GM19395 (cell line): ENCODE measurements at regions not wholly inside any gene's neighbourhood (a gene's known extent, or its start where the extent isn't known, plus 50 kb on each side); places are given as distances from the start of the nearest gene placed in this dataset.

ENCODE experiments used
- ATAC-seq: cut with Tn5 transposase; IDR thresholded peaks from one replicate; pipeline ENCODE4 v1.9.1; 2021; ENCODE audit warnings: mild to moderate bottlenecking, moderate library complexity; ENCODE audit not compliant: unreplicated experiment

GRCh38 chr5:87885758-87886157 lies 382.9 kb downstream of the TMEM161B start:
- no peak for ATAC-seq

GRCh38 chr5:87877495-87877894 lies 391.1 kb downstream of the TMEM161B start:
- ATAC-seq: no peak

- ATAC-seq: no peak
Measured at GRCh38 chr5:87877023-87877422, 391.6 kb downstream of the TMEM161B start.

GRCh38 chr5:87876616-87877015 lies 392.0 kb downstream of the TMEM161B start:
- no peak for ATAC-seq

- ATAC-seq: no peak
Measured at GRCh38 chr5:87872986-87873385, 395.7 kb downstream of the TMEM161B start.

GRCh38 chr5:87868792-87869191 lies 399.9 kb downstream of the TMEM161B start:
- no peak for ATAC-seq

- ATAC-seq: no peak
Measured at GRCh38 chr5:87867281-87867680, 401.4 kb downstream of the TMEM161B start.

- ATAC-seq: no peak
Measured at GRCh38 chr5:87853541-87853940, 415.1 kb downstream of the TMEM161B start.

- no peak for ATAC-seq
Measured at GRCh38 chr5:87851603-87852002, 417.0 kb downstream of the TMEM161B start.

GRCh38 chr5:87850843-87851242 lies 417.8 kb downstream of the TMEM161B start:
- ATAC-seq: no peak

GRCh38 chr5:87845734-87846133 lies 422.9 kb downstream of the TMEM161B start:
- no peak for ATAC-seq

GRCh38 chr5:87844866-87845265 lies 423.8 kb downstream of the TMEM161B start:
- no peak for ATAC-seq

GRCh38 chr5:87844449-87844848 lies 424.2 kb downstream of the TMEM161B start:
- no peak for ATAC-seq

GRCh38 chr5:87836696-87837095 lies 424.0 kb upstream of the CCNH start:
- ATAC-seq: no peak

GRCh38 chr5:87831499-87831898 lies 418.8 kb upstream of the CCNH start:
- no peak for ATAC-seq

- ATAC-seq: no peak
Measured at GRCh38 chr5:87829217-87829551, 416.5 kb upstream of the CCNH start.

- no peak for ATAC-seq
Measured at GRCh38 chr5:87828545-87829216, 416.0 kb upstream of the CCNH start.

- no peak for ATAC-seq
Measured at GRCh38 chr5:87827539-87827938, 414.8 kb upstream of the CCNH start.

GRCh38 chr5:87826507-87826906 lies 413.8 kb upstream of the CCNH start:
- ATAC-seq: no peak

GRCh38 chr5:87825583-87825982 lies 412.9 kb upstream of the CCNH start:
- ATAC-seq: no peak

GRCh38 chr5:87807783-87808182 lies 395.1 kb upstream of the CCNH start:
- no peak for ATAC-seq

- no peak for ATAC-seq
Measured at GRCh38 chr5:87803352-87803751, 390.6 kb upstream of the CCNH start.

GRCh38 chr5:87791869-87792268 lies 379.1 kb upstream of the CCNH start:
- no peak for ATAC-seq
